C4-2B (cell line): ENCODE measurements at regions not wholly inside any gene's neighbourhood (a gene's known extent, or its start where the extent isn't known, plus 50 kb on each side); places are given as distances from the start of the nearest gene placed in this dataset.

Experiments used
- H3K27ac ChIP-seq: fragments of 450-650 bp; 2 replicates; pipeline ENCODE4 v1.5.1; 2017
- CTCF ChIP-seq: fragments of 450-650 bp; conservative IDR thresholded peaks from 2 replicates; pipeline ENCODE4 v1.5.1; 2017; ENCODE audit warnings: mild to moderate bottlenecking
- ZFX ChIP-seq: fragments of 450-650 bp; IDR thresholded peaks from 2 replicates; pipeline ENCODE4 v1.6.1; 2017

- TF ChIP-seq CTCF (no peak), ZFX (no peak)
- no peak overlapping the region for H3K27ac ChIP-seq
Measured at GRCh38 chr7:25911738-25912607, 240.0 kb upstream of the NFE2L3 start.

- TF ChIP-seq CTCF = no peak
- TF ChIP-seq ZFX = no peak
- no peak overlapping the region for H3K27ac ChIP-seq
Measured at GRCh38 chr7:25913598-25914224, 238.3 kb upstream of the NFE2L3 start.

GRCh38 chr7:25918731-25919130, 233.3 kb upstream of the NFE2L3 start:
- TF ChIP-seq ZFX (no peak), CTCF (no peak)
- H3K27ac ChIP-seq = no peak overlapping the region

GRCh38 chr7:25922296-25922695, 229.7 kb upstream of the NFE2L3 start:
- H3K27ac ChIP-seq = no peak overlapping the region
- no peak for TF ChIP-seq ZFX
- no peak for TF ChIP-seq CTCF

- TF ChIP-seq ZFX = no peak
- TF ChIP-seq CTCF = no peak
Measured at GRCh38 chr7:25923741-25924460, 228.1 kb upstream of the NFE2L3 start.

GRCh38 chr7:25926009-25926408, 226.0 kb upstream of the NFE2L3 start:
- no peak for TF ChIP-seq ZFX
- TF ChIP-seq CTCF = no peak

More at GRCh38 chr7:25923741-25924460, 228.1 kb upstream of the NFE2L3 start:
- H3K27ac ChIP-seq = no peak overlapping the region

GRCh38 chr7:25926451-25926850, 225.5 kb upstream of the NFE2L3 start:
- TF ChIP-seq ZFX = no peak
- TF ChIP-seq CTCF = no peak
- H3K27ac ChIP-seq = no peak overlapping the region

More at GRCh38 chr7:25926009-25926408, 226.0 kb upstream of the NFE2L3 start:
- H3K27ac ChIP-seq = no peak overlapping the region
